GM12865 (cell line): ENCODE measurements at regions not wholly inside any gene's neighbourhood (a gene's known extent, or its start where the extent isn't known, plus 50 kb on each side); places are given as distances from the start of the nearest gene placed in this dataset.

Experiments used
- DNase-seq: peaks from one replicate; pipeline ENCODE4 v3.0.0; 2010; ENCODE audit warnings: low read depth
- H3K4me3 ChIP-seq: 2 replicates; pipeline ENCODE4 v1.5.1; 2011; ENCODE audit warnings: mild to moderate bottlenecking, low read depth, low read length, control low read depth
- TF ChIP-seq, protein P1 (sequence below): IDR thresholded peaks from 2 replicates; pipeline ENCODE4 v1.5.1; 2011; ENCODE audit warnings: low read length, control low read depth, low read depth, inconsistent platforms; ENCODE audit not compliant: insufficient read depth; ENCODE audit errors: missing control alignments

DNA sequence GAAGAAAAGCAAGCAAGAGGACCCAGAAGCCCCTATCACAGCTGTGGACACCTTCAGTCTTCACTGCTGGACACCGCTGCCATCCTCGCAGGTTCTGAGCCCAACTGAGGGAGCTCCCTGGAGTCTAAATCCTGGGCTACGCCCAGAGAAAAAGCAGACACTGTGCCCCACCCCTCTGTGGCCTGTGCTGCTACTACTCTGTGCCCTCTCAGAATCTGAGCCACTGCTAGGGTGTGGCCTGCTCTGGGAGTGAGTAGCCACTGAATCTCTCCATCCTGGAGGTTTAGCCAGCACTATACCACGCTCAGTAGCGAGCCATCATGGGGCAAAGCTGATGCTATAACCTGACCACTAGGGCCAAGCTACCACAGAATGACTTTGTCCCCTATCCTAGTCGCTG is 338.2 kb downstream of the NPR3 start:
- DNase-seq = no peak
- TF ChIP-seq, protein P1, sequence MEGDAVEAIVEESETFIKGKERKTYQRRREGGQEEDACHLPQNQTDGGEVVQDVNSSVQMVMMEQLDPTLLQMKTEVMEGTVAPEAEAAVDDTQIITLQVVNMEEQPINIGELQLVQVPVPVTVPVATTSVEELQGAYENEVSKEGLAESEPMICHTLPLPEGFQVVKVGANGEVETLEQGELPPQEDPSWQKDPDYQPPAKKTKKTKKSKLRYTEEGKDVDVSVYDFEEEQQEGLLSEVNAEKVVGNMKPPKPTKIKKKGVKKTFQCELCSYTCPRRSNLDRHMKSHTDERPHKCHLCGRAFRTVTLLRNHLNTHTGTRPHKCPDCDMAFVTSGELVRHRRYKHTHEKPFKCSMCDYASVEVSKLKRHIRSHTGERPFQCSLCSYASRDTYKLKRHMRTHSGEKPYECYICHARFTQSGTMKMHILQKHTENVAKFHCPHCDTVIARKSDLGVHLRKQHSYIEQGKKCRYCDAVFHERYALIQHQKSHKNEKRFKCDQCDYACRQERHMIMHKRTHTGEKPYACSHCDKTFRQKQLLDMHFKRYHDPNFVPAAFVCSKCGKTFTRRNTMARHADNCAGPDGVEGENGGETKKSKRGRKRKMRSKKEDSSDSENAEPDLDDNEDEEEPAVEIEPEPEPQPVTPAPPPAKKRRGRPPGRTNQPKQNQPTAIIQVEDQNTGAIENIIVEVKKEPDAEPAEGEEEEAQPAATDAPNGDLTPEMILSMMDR = no peak

DNA sequence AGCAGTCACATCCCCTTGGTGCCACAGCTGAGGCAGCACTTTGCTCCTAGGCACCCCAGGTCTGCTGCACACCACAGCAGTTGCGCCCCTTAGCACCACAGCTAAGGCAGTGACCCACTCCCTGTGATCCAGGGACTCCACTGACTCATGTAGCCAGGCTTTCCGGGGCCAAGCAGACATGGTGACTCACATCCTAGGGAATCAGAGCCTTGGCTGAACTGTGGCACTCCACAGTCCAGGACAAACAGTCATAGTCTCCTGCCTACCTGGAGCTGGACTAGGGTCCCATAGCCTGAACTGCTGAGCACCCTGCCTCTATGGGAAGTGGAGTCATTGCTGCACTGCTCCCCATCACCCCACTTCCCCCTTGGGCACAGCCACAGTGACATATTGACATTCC is 338.7 kb downstream of the NPR3 start:
- TF ChIP-seq, protein P1 = no peak
- no peak overlapping the region for H3K4me3 ChIP-seq
- no peak for DNase-seq

More for the DNA sequence above, 338.2 kb downstream of the NPR3 start:
- no peak overlapping the region for H3K4me3 ChIP-seq

DNA sequence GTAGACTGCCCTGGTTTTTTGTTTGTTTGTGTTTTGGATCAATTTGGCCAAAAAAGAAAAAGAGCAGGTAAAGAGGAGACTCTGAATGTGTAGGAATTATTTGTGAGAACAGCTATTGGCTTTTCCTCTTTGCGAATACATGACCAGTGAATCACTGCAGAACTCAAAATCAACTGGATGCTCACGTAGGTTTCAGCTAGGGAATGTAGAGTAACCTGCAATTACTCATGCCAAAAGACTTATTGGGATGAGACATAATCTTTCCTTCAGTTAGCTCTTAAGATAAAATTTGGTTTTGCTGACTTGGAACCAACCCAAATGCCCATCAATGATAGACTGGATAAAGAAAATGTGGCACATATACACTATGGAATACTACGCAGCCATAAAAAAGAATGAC is 348.0 kb downstream of the NPR3 start:
- DNase-seq = no peak
- TF ChIP-seq, protein P1 = no peak
- H3K4me3 ChIP-seq = no peak overlapping the region

DNA sequence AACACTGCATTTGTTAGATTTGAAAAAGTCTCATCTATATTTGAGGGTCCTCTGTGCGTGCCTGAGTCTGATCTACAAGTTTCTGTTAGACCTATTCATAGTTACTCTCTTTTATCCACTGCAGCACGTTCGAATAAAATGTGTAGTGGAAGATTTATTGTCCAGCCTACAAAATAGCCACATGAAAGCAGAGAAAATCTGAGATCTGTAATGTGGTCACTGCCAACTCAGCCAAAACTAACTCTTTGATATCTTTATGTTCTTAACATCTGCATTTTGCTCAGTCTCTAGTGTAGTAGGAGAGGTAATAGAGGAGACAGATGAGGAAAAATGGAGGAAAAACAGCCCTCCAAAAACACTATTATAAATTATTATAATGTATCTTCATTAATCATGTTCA is 354.0 kb downstream of the NPR3 start:
- TF ChIP-seq, protein P1 = no peak
- no peak overlapping the region for H3K4me3 ChIP-seq
- no peak for DNase-seq

DNA sequence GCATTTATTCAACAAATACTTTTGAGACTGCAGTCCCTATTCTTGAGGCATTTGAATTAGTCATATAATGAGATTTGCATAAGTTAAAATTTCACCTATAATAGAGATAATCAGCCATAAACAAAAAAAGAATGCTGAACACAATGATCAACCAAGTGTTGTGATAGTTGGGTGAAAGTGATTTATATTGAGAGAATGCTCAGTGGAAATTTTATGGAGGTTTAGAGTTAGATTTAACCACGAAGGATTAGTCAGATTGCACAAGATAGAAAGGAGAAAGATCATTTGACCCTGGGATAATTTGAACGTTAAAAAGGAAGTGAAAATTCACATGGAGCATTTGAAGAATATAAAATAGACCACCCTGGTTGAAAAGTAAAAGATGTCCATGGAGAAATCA is 356.2 kb downstream of the NPR3 start:
- no peak for DNase-seq
- TF ChIP-seq, protein P1 = no peak
- no peak overlapping the region for H3K4me3 ChIP-seq

DNA sequence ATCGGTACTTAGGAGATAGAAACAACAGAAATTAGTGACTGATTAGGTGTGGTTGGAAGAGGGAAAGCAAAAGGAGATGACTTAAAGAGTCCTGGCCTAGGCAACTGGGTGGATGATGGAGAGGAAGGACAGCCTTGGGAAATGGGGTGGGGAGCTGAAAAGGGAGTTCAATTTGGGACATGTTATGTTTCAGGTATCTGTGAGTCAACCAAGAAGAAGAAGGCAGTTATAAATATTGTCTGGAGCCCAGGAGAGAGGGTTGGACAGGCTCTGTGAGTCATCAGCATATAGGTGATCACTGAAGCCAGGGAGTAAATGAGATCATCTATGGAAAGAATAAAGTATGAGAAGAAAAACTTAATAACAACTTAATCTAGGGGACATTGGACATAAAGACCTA is 357.7 kb downstream of the NPR3 start:
- TF ChIP-seq, protein P1 = no peak
- no peak overlapping the region for H3K4me3 ChIP-seq
- DNase-seq = no peak

DNA sequence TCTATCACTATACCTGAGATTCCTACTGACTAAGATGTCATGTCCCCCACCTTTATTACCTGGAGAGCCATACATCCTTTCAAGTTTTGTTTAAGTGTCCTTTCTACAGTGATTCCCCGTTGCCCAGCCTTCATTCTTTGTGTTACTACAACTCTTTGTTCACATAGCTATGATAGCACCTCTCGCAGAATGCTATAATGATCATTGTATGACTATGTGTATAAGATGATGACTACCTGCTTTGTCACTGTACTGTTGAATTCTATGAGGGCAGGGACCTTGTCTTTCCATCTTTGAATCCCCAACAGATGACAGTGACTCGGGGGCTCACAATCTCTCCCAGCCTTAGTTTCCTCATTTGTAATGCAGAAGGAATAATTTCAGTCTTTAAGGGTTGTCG is 361.2 kb downstream of the NPR3 start:
- no peak for DNase-seq
- TF ChIP-seq, protein P1 = no peak
- H3K4me3 ChIP-seq = no peak overlapping the region
